IgD-negative memory B cell (primary cell): ENCODE measurements at regions not wholly inside any gene's neighbourhood (a gene's known extent, or its start where the extent isn't known, plus 50 kb on each side); places are given as distances from the start of the nearest gene placed in this dataset.

Experiments used
- H3K27ac Mint-ChIP-seq, 3 donors: one replicate each; pipeline ENCODE4 v1.8.0; 2020 to 2022; ENCODE audit warnings: mild to moderate bottlenecking in 3 of 3, mixed read lengths in 3 of 3, moderate library complexity in 1 of 3
- H3K27me3 Mint-ChIP-seq: one replicate; pipeline ENCODE4 v1.8.0; 2021; ENCODE audit warnings: mixed read lengths
- H3K36me3 Mint-ChIP-seq: one replicate; pipeline ENCODE4 v1.8.0; 2020; ENCODE audit warnings: mild to moderate bottlenecking, mixed read lengths
- H3K4me1 Mint-ChIP-seq, 3 donors: one replicate each; pipeline ENCODE4 v1.8.0; 2020 to 2022; ENCODE audit warnings: mixed read lengths in 3 of 3, mild to moderate bottlenecking in 1 of 3
- H3K4me3 Mint-ChIP-seq, 4 donors: one replicate each; pipeline ENCODE4 v1.8.0; 2020 to 2022; ENCODE audit warnings: mild to moderate bottlenecking in 4 of 4, mixed read lengths in 4 of 4, moderate library complexity in 3 of 4
- H3K9me3 Mint-ChIP-seq, 3 donors: one replicate each; pipeline ENCODE4 v1.8.0; 2020 to 2021; ENCODE audit warnings: mixed read lengths in 3 of 3, mild to moderate bottlenecking in 1 of 3

DNA sequence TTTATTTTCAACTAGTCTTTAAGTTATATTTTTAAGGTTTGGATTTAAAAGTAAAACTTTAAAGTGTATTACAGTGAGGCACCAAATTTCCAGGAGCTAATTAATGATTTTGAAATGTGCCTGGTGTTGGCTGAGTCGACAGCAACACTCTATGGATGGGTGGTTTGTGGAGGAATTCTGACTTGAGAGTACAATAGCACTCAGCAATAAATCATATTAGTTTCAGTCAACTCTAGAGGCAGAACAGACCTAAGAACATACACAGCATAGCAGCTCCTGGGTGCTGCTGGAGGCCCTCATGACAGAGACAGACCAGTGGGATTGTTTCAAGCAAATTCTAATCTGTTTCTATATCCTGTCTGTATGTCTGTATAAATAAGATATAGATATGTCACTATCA lies 673.4 kb downstream of the TRIML1 start:
- H3K27me3 Mint-ChIP-seq = no peaks in the 10 kb centered on the region
- H3K27ac Mint-ChIP-seq = no peak overlapping the region
- H3K36me3 Mint-ChIP-seq = no peaks in the 10 kb centered on the region
- H3K9me3 Mint-ChIP-seq = peaks cover 2 to 5% (median 4%) of the 10 kb centered on the region in 3 donors
- H3K4me3 Mint-ChIP-seq = no peak overlapping the region
- H3K4me1 Mint-ChIP-seq = no peaks in the 10 kb centered on the region

DNA sequence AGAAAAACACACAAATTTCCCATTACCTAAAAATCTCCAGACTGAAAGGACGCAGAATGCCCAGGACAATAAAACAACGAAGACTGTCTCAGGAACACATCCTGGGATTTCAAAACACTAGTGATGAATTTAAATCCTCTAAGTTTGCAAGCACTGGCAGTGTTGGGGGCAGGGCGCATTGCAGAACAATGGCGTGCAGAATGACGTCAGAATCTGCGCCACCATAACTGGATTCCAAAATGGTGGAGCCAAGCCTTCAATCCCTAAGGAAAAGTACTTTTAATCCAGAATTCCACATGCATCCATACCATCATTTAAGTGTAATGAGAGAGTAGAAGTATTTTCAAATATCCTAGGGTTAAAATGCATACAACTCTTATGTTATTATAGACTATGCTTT lies 679.1 kb downstream of the TRIML1 start:
- no peaks in the 10 kb centered on the region for H3K36me3 Mint-ChIP-seq
- H3K9me3 Mint-ChIP-seq = peaks cover 2 to 5% (median 2%) of the 10 kb centered on the region in 3 donors
- H3K27ac Mint-ChIP-seq = no peak overlapping the region
- no peaks in the 10 kb centered on the region for H3K4me1 Mint-ChIP-seq
- H3K4me3 Mint-ChIP-seq = no peak overlapping the region
- H3K27me3 Mint-ChIP-seq = no peaks in the 10 kb centered on the region

DNA sequence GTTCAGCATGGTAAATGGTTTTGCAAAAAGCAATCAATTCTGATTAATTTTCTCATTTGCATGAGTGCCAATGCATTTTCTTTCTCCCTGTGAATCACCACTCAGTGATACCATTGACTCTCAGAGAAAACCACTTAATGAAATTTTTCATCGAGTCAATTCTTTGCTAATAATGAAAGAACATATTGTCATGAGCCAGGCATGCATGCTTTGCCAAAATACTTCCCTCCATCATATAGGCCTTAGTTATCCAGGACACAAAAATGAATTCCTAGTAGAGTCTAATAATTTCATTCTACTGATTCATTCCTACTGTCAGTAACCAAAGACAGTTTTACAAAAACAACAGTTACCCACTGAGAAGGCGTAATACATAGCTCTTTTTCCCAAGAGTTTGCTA lies 680.0 kb downstream of the TRIML1 start:
- H3K36me3 Mint-ChIP-seq = no peaks in the 10 kb centered on the region
- H3K27me3 Mint-ChIP-seq = no peaks in the 10 kb centered on the region
- H3K4me1 Mint-ChIP-seq = no peaks in the 10 kb centered on the region
- peaks cover 0 to 2% (median 0%) of the 10 kb centered on the region in 3 donors for H3K9me3 Mint-ChIP-seq
- no peak overlapping the region for H3K4me3 Mint-ChIP-seq
- no peak overlapping the region for H3K27ac Mint-ChIP-seq

DNA sequence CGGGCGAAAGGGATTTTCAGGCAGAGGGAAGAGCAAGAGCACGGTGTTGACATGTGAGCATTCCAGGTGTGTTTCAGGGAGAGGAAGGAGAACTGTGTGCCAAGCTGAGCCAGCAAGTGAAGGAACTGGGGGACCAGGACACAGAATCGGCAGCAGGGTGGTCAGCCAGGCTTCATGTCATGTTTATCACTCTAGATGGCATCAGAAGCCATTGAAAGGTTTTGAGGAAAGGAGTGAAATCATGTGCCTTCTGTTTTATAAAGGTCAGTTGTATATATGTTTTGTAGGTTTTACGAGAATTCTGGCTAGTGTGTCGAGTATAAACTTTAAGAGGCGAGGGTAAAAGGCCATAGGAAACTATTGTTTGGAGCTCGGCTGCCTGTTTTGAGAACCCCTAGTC lies 682.3 kb downstream of the TRIML1 start:
- no peaks in the 10 kb centered on the region for H3K27me3 Mint-ChIP-seq
- no peaks in the 10 kb centered on the region for H3K36me3 Mint-ChIP-seq
- H3K4me1 Mint-ChIP-seq = no peaks in the 10 kb centered on the region
- peaks cover 0 to 3% (median 0%) of the 10 kb centered on the region in 3 donors for H3K9me3 Mint-ChIP-seq
- no peak overlapping the region for H3K4me3 Mint-ChIP-seq
- no peak overlapping the region for H3K27ac Mint-ChIP-seq

DNA sequence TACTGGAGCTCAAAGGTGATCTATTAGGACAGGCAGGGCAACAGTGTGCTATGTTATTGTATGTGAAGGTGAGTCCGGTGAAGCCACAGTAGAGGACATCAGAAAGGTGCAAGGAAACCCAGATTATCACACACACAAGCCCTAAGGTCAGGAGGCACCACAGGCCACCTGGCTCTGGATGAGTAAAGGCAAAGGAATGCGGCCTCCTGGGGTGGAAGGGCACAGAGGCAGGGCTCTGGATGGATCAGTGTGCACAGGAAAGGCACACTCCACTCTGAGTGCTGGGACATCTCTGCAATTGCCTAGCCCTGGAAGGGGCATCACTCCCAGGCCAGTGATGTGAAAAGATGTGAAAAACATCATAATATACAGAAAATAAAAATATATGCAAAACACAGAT lies 683.5 kb downstream of the TRIML1 start:
- H3K27me3 Mint-ChIP-seq = no peaks in the 10 kb centered on the region
- H3K4me3 Mint-ChIP-seq = no peak overlapping the region
- no peaks in the 10 kb centered on the region for H3K36me3 Mint-ChIP-seq
- no peaks in the 10 kb centered on the region for H3K4me1 Mint-ChIP-seq
- H3K27ac Mint-ChIP-seq = no peak overlapping the region
- peaks cover 0 to 4% (median 0%) of the 10 kb centered on the region in 3 donors for H3K9me3 Mint-ChIP-seq

DNA sequence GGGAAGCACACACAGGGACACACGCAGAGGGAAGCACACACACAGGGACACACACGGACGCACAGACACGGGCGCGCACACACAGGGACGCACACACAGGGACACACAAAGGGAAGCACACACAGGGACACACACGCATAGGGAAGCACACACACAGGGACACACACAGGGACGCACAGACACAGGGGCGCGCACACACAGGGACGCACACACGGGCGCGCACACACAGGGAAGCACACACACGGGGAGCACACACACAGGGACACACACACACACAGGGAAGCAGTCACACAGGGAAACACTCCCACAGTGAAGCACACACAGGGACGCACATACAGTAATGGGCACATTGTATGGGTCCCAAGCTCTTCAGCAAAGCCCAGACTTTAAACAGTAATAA lies 685.3 kb downstream of the TRIML1 start:
- no peaks in the 10 kb centered on the region for H3K27me3 Mint-ChIP-seq
- no peak overlapping the region for H3K27ac Mint-ChIP-seq
- no peaks in the 10 kb centered on the region for H3K4me1 Mint-ChIP-seq
- no peaks in the 10 kb centered on the region for H3K36me3 Mint-ChIP-seq
- peaks cover 0 to 7% (median 3%) of the 10 kb centered on the region in 3 donors for H3K9me3 Mint-ChIP-seq
- H3K4me3 Mint-ChIP-seq = no peak overlapping the region

DNA sequence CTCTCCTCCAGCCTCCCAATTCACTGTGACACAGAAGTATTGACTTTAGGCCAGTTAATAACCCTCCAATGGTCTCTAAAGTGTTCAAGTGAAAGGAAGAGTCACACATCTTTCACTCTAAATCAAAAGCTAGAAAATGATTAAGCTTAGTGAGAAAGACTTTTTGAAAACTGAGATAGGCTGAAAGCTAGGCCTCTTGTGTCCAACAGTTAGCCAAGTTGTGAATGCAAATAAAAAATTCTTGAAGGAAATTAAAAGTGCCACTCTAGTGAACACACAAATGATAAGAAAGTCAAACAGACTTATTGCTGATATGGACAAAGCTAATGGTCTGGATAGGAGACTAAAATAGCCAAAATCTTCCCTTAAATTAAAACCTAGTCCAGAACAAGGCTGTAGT lies 687.2 kb downstream of the TRIML1 start:
- peaks cover 2 to 7% (median 7%) of the 10 kb centered on the region in 3 donors for H3K9me3 Mint-ChIP-seq
- H3K4me3 Mint-ChIP-seq = no peak overlapping the region
- no peaks in the 10 kb centered on the region for H3K36me3 Mint-ChIP-seq
- no peak overlapping the region for H3K27ac Mint-ChIP-seq
- H3K27me3 Mint-ChIP-seq = no peaks in the 10 kb centered on the region
- H3K4me1 Mint-ChIP-seq = no peaks in the 10 kb centered on the region

DNA sequence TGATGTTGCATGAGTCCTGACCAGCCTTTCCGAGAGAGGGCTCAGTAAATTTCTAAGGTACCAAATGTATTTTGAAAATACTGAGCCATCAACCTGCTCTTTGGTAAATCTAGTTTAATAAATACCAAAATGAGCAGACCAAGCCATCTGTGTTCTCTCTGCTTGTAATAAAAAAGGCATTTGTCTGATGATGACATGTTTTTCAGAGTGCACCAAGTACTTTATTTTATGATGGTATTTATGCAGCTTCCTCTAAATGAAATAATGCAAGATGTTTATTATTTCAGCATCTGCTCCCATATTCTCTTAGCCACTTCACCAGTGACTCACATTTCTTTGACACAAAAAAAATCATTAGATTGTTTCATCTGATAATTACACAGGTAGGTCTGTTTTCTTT lies 700.5 kb downstream of the TRIML1 start:
- H3K9me3 Mint-ChIP-seq = peaks cover 0 to 5% (median 5%) of the 10 kb centered on the region in 3 donors
- no peaks in the 10 kb centered on the region for H3K36me3 Mint-ChIP-seq
- no peaks in the 10 kb centered on the region for H3K27me3 Mint-ChIP-seq
- H3K27ac Mint-ChIP-seq = no peak overlapping the region
- H3K4me3 Mint-ChIP-seq = no peak overlapping the region
- no peaks in the 10 kb centered on the region for H3K4me1 Mint-ChIP-seq

DNA sequence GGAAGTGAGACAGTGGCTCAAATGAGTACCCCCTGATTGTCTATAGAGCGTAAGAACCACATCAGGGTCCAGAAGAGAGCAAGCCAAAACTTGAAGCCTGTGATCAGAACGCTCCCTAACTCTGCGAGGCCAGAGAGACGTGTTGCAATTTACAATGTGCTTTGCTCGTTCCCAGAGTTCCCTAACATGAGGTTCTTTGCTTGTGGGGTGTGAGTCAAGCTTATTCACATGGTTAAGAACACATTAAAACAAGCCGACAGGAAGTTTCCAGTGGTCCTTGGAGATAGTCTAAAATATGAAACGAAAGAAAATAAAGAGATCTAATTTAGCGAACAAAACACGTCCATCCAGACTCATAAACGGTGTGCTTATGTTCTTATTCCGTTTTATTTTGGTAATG lies 702.3 kb downstream of the TRIML1 start:
- Mint-ChIP-seq H3K36me3 (no peaks in the 10 kb centered on the region), H3K4me1 (no peaks in the 10 kb centered on the region), H3K4me3 (no peak overlapping the region), H3K27ac (no peak overlapping the region), H3K27me3 (no peaks in the 10 kb centered on the region), H3K9me3 (peaks cover 4 to 17% (median 5%) of the 10 kb centered on the region in 3 donors)

DNA sequence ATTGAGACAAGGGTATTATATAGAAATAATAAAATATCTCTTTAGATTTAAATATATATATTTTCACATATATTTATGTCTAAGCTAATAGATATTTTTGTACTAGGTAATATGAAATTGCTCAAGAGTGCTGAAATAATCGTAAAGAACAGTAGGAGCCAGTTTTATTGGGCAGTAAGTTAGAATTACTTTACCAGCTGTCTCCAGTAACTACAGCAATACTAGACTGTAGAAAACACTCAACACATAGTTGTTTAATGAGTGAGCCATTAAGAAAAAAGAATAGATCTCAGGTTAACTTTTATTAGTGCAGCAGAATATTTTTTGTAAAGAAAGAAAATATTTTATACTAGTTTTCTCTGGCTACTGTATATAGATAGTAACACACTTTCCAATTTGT lies 715.2 kb downstream of the TRIML1 start:
- Mint-ChIP-seq H3K4me3 (no peak overlapping the region), H3K27me3 (no peaks in the 10 kb centered on the region), H3K36me3 (no peaks in the 10 kb centered on the region), H3K9me3 (peaks cover 3 to 27% (median 3%) of the 10 kb centered on the region in 3 donors), H3K27ac (no peak overlapping the region), H3K4me1 (peaks cover 0 to 2% (median 0%) of the 10 kb centered on the region in 3 donors)

DNA sequence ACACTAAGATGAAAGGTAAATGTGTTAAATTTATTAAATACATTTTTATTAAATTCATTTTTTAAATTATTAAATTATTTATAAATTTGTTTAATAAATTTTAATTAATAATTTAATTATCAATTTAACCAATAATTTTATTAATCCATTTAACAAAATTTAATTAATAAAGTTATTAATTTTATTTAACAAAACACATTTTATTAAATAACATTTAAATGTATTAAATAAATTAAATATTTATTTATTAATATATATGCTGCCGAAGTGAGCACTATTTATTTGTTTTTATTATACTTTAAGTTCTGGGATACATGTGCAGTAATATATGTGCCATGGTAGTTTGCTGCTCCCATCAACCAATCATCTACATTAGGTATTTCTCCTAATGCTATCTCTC lies 719.5 kb downstream of the TRIML1 start:
- Mint-ChIP-seq H3K27ac (no peak overlapping the region), H3K4me1 (no peaks in the 10 kb centered on the region), H3K4me3 (no peak overlapping the region), H3K27me3 (no peaks in the 10 kb centered on the region), H3K9me3 (peaks cover 2 to 22% (median 6%) of the 10 kb centered on the region in 3 donors), H3K36me3 (no peaks in the 10 kb centered on the region)

DNA sequence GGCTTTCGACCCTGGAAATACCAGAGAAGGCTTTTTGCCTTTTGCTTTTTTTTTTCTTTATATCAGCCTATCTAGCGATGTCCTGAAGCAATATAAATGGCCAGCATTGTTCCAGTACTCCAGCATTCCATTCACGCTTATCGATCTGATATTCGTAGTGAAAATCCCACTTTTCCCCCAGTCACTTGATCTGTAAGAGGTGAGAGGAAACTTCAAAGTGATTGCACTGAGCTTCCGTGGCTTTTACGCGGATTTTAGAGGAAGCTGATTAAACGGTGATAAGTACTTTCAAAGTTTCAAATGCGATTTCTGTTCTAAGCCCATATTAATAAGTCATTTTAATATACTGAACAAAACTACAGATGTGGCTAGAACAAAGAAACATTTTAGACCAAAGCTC lies 725.5 kb downstream of the TRIML1 start:
- H3K4me3 Mint-ChIP-seq = no peak overlapping the region
- no peak overlapping the region for H3K27ac Mint-ChIP-seq
- H3K36me3 Mint-ChIP-seq = no peaks in the 10 kb centered on the region
- peaks cover 0 to 2% (median 0%) of the 10 kb centered on the region in 3 donors for H3K4me1 Mint-ChIP-seq
- no peaks in the 10 kb centered on the region for H3K27me3 Mint-ChIP-seq
- H3K9me3 Mint-ChIP-seq = peaks cover 3 to 22% (median 8%) of the 10 kb centered on the region in 3 donors

DNA sequence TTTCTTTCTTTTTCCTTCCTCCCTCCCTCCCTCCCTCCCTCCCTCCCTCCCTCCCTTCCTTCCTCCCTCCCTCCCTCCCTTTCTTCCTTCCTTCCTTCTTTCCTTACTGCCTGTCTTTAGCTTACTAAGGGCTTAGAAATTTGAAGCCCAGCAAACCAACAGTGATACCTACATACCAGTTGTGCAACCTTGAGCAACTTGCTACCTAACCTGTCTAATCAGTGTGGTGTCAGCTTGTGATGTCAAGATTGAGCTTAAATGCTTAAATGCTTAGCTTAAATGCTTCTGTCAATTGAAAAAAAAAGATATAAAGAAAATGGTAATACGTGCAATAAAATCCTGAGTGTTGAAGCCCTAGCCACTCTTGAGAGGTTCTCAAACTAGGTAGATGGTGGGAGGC lies 728.6 kb downstream of the TRIML1 start:
- Mint-ChIP-seq H3K27me3 (no peaks in the 10 kb centered on the region), H3K4me3 (no peak overlapping the region), H3K4me1 (peaks cover 0 to 2% (median 0%) of the 10 kb centered on the region in 3 donors), H3K27ac (no peak overlapping the region), H3K9me3 (peaks cover 5 to 17% (median 8%) of the 10 kb centered on the region in 3 donors), H3K36me3 (no peaks in the 10 kb centered on the region)

DNA sequence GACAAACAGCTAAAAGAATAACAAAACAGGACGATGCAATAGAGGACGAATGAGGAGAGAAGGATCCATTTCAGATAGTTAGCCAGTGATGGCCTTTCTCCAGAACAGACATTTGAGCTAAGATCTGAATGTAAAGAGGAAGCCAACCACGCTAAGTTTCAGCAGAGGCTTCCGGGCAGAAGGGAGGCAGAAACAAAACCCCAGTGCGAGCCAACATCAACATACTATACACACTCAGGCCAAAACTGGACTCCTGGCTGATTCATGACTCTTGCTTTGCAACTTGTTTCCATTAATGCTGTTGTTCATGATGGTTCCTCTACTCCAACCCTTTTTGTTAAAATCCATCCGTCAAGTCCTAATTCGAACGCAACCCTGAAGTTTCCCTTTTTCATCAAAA lies 730.3 kb downstream of the TRIML1 start:
- Mint-ChIP-seq H3K36me3 (no peaks in the 10 kb centered on the region), H3K4me1 (no peaks in the 10 kb centered on the region), H3K27ac (no peak overlapping the region), H3K9me3 (peaks cover 3 to 14% (median 5%) of the 10 kb centered on the region in 3 donors), H3K27me3 (no peaks in the 10 kb centered on the region), H3K4me3 (no peak overlapping the region)

DNA sequence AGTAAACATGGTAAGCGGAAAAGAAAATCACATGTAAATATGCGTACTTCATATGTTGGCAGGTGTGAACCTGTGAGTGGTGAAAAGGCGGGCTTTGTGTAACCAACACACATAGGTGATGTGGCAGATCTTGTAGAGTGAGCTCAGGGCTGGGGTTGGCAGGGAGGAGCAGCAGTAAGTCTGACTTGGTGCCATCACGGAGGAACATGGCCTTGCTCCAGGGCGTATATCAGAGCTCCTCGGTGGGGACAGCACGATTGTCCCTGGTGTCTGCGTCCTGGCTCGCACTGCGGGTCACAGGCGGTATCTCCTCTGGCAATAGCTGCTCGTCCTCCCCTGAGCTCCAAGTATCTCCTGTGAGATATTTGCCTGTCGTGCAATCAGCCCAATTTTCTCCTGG lies 733.6 kb downstream of the TRIML1 start:
- no peaks in the 10 kb centered on the region for H3K4me1 Mint-ChIP-seq
- H3K36me3 Mint-ChIP-seq = no peaks in the 10 kb centered on the region
- no peaks in the 10 kb centered on the region for H3K27me3 Mint-ChIP-seq
- H3K4me3 Mint-ChIP-seq = no peak overlapping the region
- peaks cover 3 to 9% (median 6%) of the 10 kb centered on the region in 3 donors for H3K9me3 Mint-ChIP-seq
- H3K27ac Mint-ChIP-seq = no peak overlapping the region

DNA sequence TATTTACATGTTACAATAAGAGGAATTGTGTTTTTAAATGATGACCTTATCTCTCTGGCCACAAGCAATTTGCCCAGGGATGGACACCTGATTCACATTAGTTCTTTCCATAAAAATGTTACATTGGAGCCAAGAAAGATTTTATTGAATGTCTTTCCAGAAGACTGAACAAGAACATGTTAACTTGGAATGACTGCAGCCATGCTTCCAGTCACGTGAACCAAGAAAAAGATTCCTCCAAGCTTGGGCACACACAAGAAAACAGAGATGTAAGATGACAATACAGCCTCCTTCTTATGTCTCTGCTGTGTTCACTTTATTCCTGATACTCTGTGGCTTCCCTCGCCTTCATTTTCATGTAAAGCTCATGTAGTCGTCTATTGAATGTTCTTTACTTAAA lies 737.6 kb downstream of the TRIML1 start:
- no peak overlapping the region for H3K4me3 Mint-ChIP-seq
- no peaks in the 10 kb centered on the region for H3K27me3 Mint-ChIP-seq
- no peak overlapping the region for H3K27ac Mint-ChIP-seq
- peaks cover 2 to 6% (median 3%) of the 10 kb centered on the region in 3 donors for H3K9me3 Mint-ChIP-seq
- H3K4me1 Mint-ChIP-seq = peaks cover 0 to 2% (median 0%) of the 10 kb centered on the region in 3 donors
- no peaks in the 10 kb centered on the region for H3K36me3 Mint-ChIP-seq

DNA sequence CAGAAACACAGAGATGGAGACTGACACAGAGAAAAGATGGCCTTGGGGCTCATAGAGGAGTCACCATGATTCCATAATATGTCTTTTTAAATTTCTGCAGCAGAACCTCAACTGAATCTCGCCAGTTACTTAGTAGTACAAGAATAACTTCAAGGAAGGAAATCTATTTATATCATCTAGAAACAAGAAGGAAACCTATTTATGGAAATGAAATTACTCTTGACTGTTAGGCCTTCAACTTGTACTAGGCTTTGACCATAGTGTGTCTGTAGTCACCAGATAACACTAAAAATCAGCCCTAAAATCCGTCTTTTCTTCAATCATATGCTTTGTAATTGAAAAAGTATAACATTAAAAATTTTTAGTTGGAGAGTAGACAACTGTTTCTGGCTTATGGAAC lies 740.4 kb downstream of the TRIML1 start:
- Mint-ChIP-seq H3K27ac (no peak overlapping the region), H3K27me3 (no peaks in the 10 kb centered on the region), H3K4me3 (no peak overlapping the region), H3K9me3 (peaks cover 0 to 3% (median 1%) of the 10 kb centered on the region in 3 donors), H3K4me1 (peaks cover 0 to 2% (median 0%) of the 10 kb centered on the region in 3 donors), H3K36me3 (no peaks in the 10 kb centered on the region)
